D721Med (cell line): ENCODE measurements at regions not wholly inside any gene's neighbourhood (a gene's known extent, or its start where the extent isn't known, plus 50 kb on each side); places are given as distances from the start of the nearest gene placed in this dataset.

ENCODE experiments used
- DNase-seq: peaks from one replicate; pipeline ENCODE4 v3.0.0; 2011; ENCODE audit warnings: low spot score; ENCODE audit not compliant: insufficient read length
- FAIRE-seq: peaks from 2 replicates; lab custom pipeline; 2011; peaks lifted over from hg19 to GRCh38; lab: Jason Lieb, UNC
- CTCF ChIP-seq: IDR thresholded peaks from 2 replicates; pipeline ENCODE4 v1.5.1; 2012; ENCODE audit warnings: mild to moderate bottlenecking, control low read depth; ENCODE audit not compliant: insufficient read depth; ENCODE audit errors: missing control alignments

DNA sequence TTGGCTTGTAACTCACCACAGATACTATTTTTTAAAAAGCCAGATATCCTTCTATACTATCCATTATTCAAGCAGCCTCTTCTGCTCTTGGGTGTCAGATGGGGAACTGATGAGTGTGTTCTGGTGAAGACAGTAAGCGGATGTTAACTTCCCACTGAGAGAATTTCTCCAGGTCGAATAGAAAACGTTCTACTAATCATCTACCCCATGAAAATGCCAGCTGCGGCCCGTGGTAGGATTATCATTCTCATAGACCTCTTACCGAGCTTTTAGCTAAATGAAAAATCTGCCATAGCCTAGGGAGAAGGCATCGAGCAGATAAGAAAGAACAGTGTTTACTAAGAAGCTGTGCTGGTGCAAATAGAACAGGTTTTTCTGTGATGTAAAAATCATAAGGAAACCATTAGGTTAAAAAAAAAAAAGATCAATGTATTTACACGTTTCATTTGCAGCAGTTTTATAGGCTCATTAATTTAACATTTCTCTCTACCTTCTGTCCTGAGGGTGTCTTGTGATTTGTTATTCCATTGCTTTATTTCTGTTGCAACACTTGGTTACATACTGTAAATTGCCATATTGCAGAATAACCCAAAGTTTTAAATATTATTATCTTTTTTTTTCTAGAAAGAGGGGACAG, 1521.5 kb upstream of the ZEB2 start:
- no peak for TF ChIP-seq CTCF
- FAIRE-seq (peak; percentile 95), DNase-seq (peak; percentile 13)

GRCh38 chr2:146040051-146040450, 1520.1 kb upstream of the ZEB2 start:
- FAIRE-seq: no peak

DNA sequence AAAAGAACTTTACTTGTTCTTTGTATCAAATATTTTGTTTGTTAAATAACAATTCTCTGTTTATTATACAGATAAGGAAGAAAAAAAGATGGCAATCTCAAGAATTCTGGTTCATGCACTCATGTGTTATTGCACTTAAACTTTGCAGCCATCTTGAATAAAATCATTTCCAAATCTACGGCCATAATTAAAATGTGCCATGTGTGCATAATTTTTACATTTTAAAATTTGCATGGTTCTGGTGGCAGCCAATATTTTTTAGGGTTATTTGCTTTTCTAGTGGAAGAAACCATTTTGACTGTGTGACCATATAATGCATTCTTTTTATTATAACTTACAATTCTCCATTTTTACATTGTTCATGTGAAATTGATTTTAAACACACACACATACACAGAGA, 1518.1 kb upstream of the ZEB2 start:
- FAIRE-seq (no peak), DNase-seq (no peak)
- no peak for TF ChIP-seq CTCF

More at GRCh38 chr2:146040051-146040450, 1520.1 kb upstream of the ZEB2 start:
- no peak for TF ChIP-seq CTCF
- no peak for DNase-seq

- no peak for FAIRE-seq
- no peak for TF ChIP-seq CTCF
These were observed 1517.5 kb upstream of the ZEB2 start for GRCh38 chr2:146037334-146037870.

GRCh38 chr2:146031158-146031557, 1511.2 kb upstream of the ZEB2 start:
- FAIRE-seq: no peak
- no peak for DNase-seq
- no peak for TF ChIP-seq CTCF

More at GRCh38 chr2:146037334-146037870, 1517.5 kb upstream of the ZEB2 start:
- no peak for DNase-seq

GRCh38 chr2:146027156-146027555, 1507.2 kb upstream of the ZEB2 start:
- TF ChIP-seq CTCF: no peak
- DNase-seq (no peak), FAIRE-seq (no peak)

DNA sequence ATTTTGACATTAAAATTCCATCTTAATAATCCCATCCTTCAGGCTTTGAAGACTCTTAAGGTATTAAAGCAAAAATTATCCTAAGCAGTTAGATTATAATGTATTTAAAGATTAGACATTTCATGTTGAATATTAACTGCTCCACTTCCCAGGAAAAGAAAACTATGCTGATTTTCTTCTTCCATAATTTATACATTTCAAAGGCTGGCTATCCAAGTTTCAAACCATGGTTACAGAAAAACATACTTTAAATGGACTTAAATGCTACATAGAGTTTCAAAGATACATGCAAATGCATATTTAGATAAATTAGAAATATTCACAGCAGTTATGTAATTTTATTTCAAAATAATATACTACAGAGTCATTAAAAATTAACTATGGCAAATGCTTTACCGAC, 1505.6 kb upstream of the ZEB2 start:
- no peak for DNase-seq
- TF ChIP-seq CTCF: no peak
- FAIRE-seq: no peak
